SK-N-SH (cell line): ENCODE measurements at regions not wholly inside any gene's neighbourhood (a gene's known extent, or its start where the extent isn't known, plus 50 kb on each side); places are given as distances from the start of the nearest gene placed in this dataset.

Experiments
- CTCF ChIA-PET: fragments of 300-600, 350-600 bp; formaldehyde crosslinking; extraction: SDS; loops from one replicate; lab custom pipeline; 2021; lab: Yijun Ruan, JAX
- POLR2A ChIA-PET: fragments of 350-600 bp; sonication (Branson Sonifier 250); formaldehyde crosslinking; extraction: SDS; loops from one replicate; lab custom pipeline; 2020; ENCODE audit warnings: antibody characterized with exemption, inconsistent platforms; lab: Yijun Ruan, JAX
- DNase-seq: peaks from one replicate; pipeline ENCODE4 v3.0.0; 2012
- H2AFZ ChIP-seq: fragments of 200-600 bp; sonication (generic); 2 replicates; pipeline ENCODE4 v1.8.1; 2016; ENCODE audit warnings: antibody characterized with exemption, mild to moderate bottlenecking, low read depth
- H3F3A ChIP-seq: fragments of 200-600 bp; sonication (generic); replicated peaks from 2 replicates; pipeline ENCODE3; 2016; ENCODE audit warnings: antibody characterized with exemption, mild to moderate bottlenecking; ENCODE audit not compliant: insufficient read depth
- H3K27ac ChIP-seq, 2 experiments: fragments of 200-500 bp in 1 of 2; fragments of 200-600 bp in 1 of 2; sonication (Bioruptor generic) in 1 of 2; sonication (generic), shearing (Covaris generic) in 1 of 2; 2 replicates each; pipeline versions ENCODE4 v1.5.1 to v1.6.1; 2014 to 2016; ENCODE audit warnings: low read depth in 2 of 2, inconsistent platforms in 1 of 2, low read length in 1 of 2, mild to moderate bottlenecking in 1 of 2, mixed read lengths in 1 of 2
- H3K27me3 ChIP-seq: fragments of 200-600 bp; sonication (generic), shearing (Covaris generic); 2 replicates; pipeline ENCODE4 v1.6.1; 2016; ENCODE audit warnings: mixed run types; ENCODE audit not compliant: insufficient read depth
- H3K36me3 ChIP-seq, 2 experiments: fragments of 200-500 bp in 1 of 2; fragments of 200-600 bp in 1 of 2; sonication (Bioruptor generic) in 1 of 2; sonication (generic) in 1 of 2; replicated peaks in 1 of 2; 2 replicates each; pipeline versions ENCODE3 to v1.5.1; 2014 to 2016; ENCODE audit warnings: low read length in 1 of 2, mild to moderate bottlenecking in 1 of 2; ENCODE audit not compliant: insufficient read depth in 2 of 2, control insufficient read depth in 1 of 2
- H3K4me1 ChIP-seq, 2 experiments: fragments of 200-500 bp in 1 of 2; fragments of 200-600 bp in 1 of 2; sonication (Bioruptor generic) in 1 of 2; sonication (generic), shearing (Covaris generic) in 1 of 2; 2 replicates each; pipeline versions ENCODE4 v1.5.1 to v1.6.1; 2014 to 2016; ENCODE audit warnings: low read depth in 1 of 2, low read length in 1 of 2, mixed run types in 1 of 2; ENCODE audit not compliant: insufficient read depth in 2 of 2, control insufficient read depth in 1 of 2
- H3K4me2 ChIP-seq: fragments of 200-600 bp; sonication (generic), shearing (Covaris generic); 2 replicates; pipeline ENCODE4 v1.6.1; 2017; ENCODE audit warnings: mixed run types
- H3K4me3 ChIP-seq, 2 experiments: fragments of 200-500 bp in 1 of 2; fragments of 200-600 bp in 1 of 2; sonication (Bioruptor generic) in 1 of 2; sonication (generic), shearing (Covaris generic) in 1 of 2; 2 replicates each; pipeline versions ENCODE4 v1.5.1 to v1.8.1; 2014 to 2016; ENCODE audit warnings: low read depth in 2 of 2, inconsistent platforms in 1 of 2, low read length in 1 of 2, mild to moderate bottlenecking in 1 of 2, mixed read lengths in 1 of 2, moderate library complexity in 1 of 2
- H3K79me2 ChIP-seq: fragments of 200-600 bp; sonication (generic); 2 replicates; pipeline ENCODE4 v1.8.1; 2017; ENCODE audit warnings: mild to moderate bottlenecking; ENCODE audit not compliant: insufficient read depth
- H3K9ac ChIP-seq: fragments of 200-600 bp; sonication (generic); 2 replicates; pipeline ENCODE4 v1.6.1; 2017; ENCODE audit warnings: mixed run types
- H3K9me2 ChIP-seq: fragments of 200-600 bp; sonication (generic); 2 replicates; pipeline ENCODE4 v1.6.1; 2017; ENCODE audit warnings: mixed run types
- H3K9me3 ChIP-seq: fragments of 200-600 bp; sonication (generic); 2 replicates; pipeline ENCODE4 v1.6.1; 2017; ENCODE audit warnings: mixed run types, mild to moderate bottlenecking, moderate library complexity
- H4K20me1 ChIP-seq: fragments of 200-600 bp; sonication (generic); 2 replicates; pipeline ENCODE4 v1.6.1; 2017; ENCODE audit warnings: mild to moderate bottlenecking, mixed run types; ENCODE audit not compliant: insufficient read depth
- GABPA ChIP-seq: IDR thresholded peaks from 2 replicates; pipeline ENCODE4 v1.4.0; 2012; ENCODE audit warnings: low read depth, mild to moderate bottlenecking
- JUND ChIP-seq: IDR thresholded peaks from 2 replicates; pipeline ENCODE4 v1.4.0; 2012
- MEF2A ChIP-seq: IDR thresholded peaks from 2 replicates; pipeline ENCODE4 v1.4.0; 2012; ENCODE audit warnings: low read depth, borderline replicate concordance
- NFIC ChIP-seq: IDR thresholded peaks from 2 replicates; pipeline ENCODE4 v1.4.0; 2012; ENCODE audit warnings: borderline replicate concordance
- RCOR1 ChIP-seq: fragments of 150-350 bp; IDR thresholded peaks from 2 replicates; pipeline ENCODE4 v1.6.1; 2017; ENCODE audit warnings: antibody characterized with exemption, low read length
- REST ChIP-seq: IDR thresholded peaks from 2 replicates; pipeline ENCODE4 v1.6.1; 2012; ENCODE audit warnings: mild to moderate bottlenecking, low read depth, low read length, moderate library complexity
- SIN3A ChIP-seq: IDR thresholded peaks from 2 replicates; pipeline ENCODE4 v1.6.1; 2012; ENCODE audit warnings: low read depth, mild to moderate bottlenecking, low read length, moderate library complexity, borderline replicate concordance
- TCF12 ChIP-seq: IDR thresholded peaks from 2 replicates; pipeline ENCODE4 v1.4.0; 2012
- TEAD4 ChIP-seq: IDR thresholded peaks from 2 replicates; pipeline ENCODE4 v1.4.0; 2012; ENCODE audit warnings: mild to moderate bottlenecking, borderline replicate concordance; ENCODE audit not compliant: insufficient read depth
- USF2 ChIP-seq: fragments of 150-350 bp; IDR thresholded peaks from 2 replicates; pipeline ENCODE4 v1.6.1; 2017; ENCODE audit warnings: antibody characterized with exemption, low read length, low read depth, borderline replicate concordance
- WGBS: methylation state at CpG from one replicate; pipeline ENCODE4 v1.1.6; 2017; ENCODE audit warnings: low lambda C conversion rate; 5-methylcytosine and 5-hydroxymethylcytosine counted together

- Histone ChIP-seq H3K4me3 (no peak overlapping the region), H3K4me1 (no peaks in the 10 kb centered on the region; a peak in 1 of 4 replicates), H3K27ac (no peak overlapping the region), H3K27me3 (no peaks in the 10 kb centered on the region), H3K9me3 (no peaks in the 10 kb centered on the region), H3K9ac (no peak overlapping the region), H3K9me2 (no peaks in the 10 kb centered on the region), H3K4me2 (no peak overlapping the region), H2AFZ (no peak overlapping the region), H4K20me1 (no peaks in the 10 kb centered on the region), H3K79me2 (no peaks in the 10 kb centered on the region), H3K36me3 (no peaks in the 10 kb centered on the region), H3F3A (no peaks in the 10 kb centered on the region)
- ChIA-PET POLR2A (no interaction called here), CTCF (interaction anchor here (1.7 kb wide), 1 partner anchor 31 kb away, joined by 3 read pairs; no protein-coding TSS in a partner anchor)
- no peak for TF ChIP-seq TEAD4
- TF ChIP-seq USF2: no peak
- no peak for TF ChIP-seq TCF12
- no peak for TF ChIP-seq RCOR1
- no peak for DNase-seq
- WGBS: 11% methylated on average over 4 of the region's 4 CpGs
Measured at GRCh38 chr22:47266329-47266728, 503.9 kb downstream of the TBC1D22A start.

GRCh38 chr22:47260551-47260950 lies 498.1 kb downstream of the TBC1D22A start:
- no peak for DNase-seq
- Histone ChIP-seq H3K27ac (no peak overlapping the region), H3K4me3 (no peak overlapping the region), H3K9me2 (no peaks in the 10 kb centered on the region), H3K4me2 (no peak overlapping the region), H3K79me2 (no peaks in the 10 kb centered on the region), H3K9ac (no peak overlapping the region), H3K4me1 (no peaks in the 10 kb centered on the region), H2AFZ (no peak overlapping the region), H3K9me3 (no peaks in the 10 kb centered on the region), H3K27me3 (no peaks in the 10 kb centered on the region), H4K20me1 (no peaks in the 10 kb centered on the region), H3F3A (no peaks in the 10 kb centered on the region), H3K36me3 (no peaks in the 10 kb centered on the region)
- 0% methylated on average over 2 of the region's 5 CpGs for WGBS
- POLR2A ChIA-PET: no interaction called here
- TF ChIP-seq SIN3A (no peak), NFIC (no peak), JUND (no peak), GABPA (no peak), USF2 (no peak), MEF2A (no peak), REST (no peak)
- CTCF ChIA-PET: no interaction called here
